H1 (cell line): ENCODE measurements at regions not wholly inside any gene's neighbourhood (a gene's known extent, or its start where the extent isn't known, plus 50 kb on each side); places are given as distances from the start of the nearest gene placed in this dataset.

Experiments
- CTCF ChIA-PET: fragments of 300-600 bp; sonication (Branson Sonifier 250); formaldehyde crosslinking; loops from one replicate; lab custom pipeline; 2021; ENCODE audit not compliant: partially characterized antibody; lab: Charles Lee
- POLR2A ChIA-PET: fragments of 300-600 bp; sonication (Branson Sonifier 250); formaldehyde crosslinking; loops from one replicate; lab custom pipeline; 2021; ENCODE audit warnings: inconsistent platforms; ENCODE audit not compliant: partially characterized antibody; lab: Charles Lee
- DNase-seq, 2 experiments: peaks; one replicate each; pipeline versions ENCODE4 v3.0.0 to v3.0.0-alpha.2; 2010 to 2022; ENCODE audit warnings: low spot score in 2 of 2, low read depth in 1 of 2, mixed read lengths in 1 of 2
- FAIRE-seq: peaks from 2 replicates; lab custom pipeline; 2011; peaks lifted over from hg19 to GRCh38; lab: Jason Lieb, UNC
- H2AFZ ChIP-seq: 2 replicates; pipeline ENCODE4 v1.8.1; 2012; ENCODE audit warnings: low read length, inconsistent platforms
- H2AK5ac ChIP-seq: 2 replicates; pipeline ENCODE4 v1.6.1; 2013; ENCODE audit warnings: low read depth, low read length
- H2BK120ac ChIP-seq: replicated peaks from 2 replicates; pipeline ENCODE3; 2013; ENCODE audit warnings: low read depth, low read length, inconsistent platforms
- H2BK12ac ChIP-seq: 2 replicates; pipeline ENCODE4 v1.6.1; 2013; ENCODE audit warnings: low read depth, low read length
- H2BK15ac ChIP-seq: 2 replicates; pipeline ENCODE4 v1.6.1; 2013; ENCODE audit warnings: low read length
- H2BK20ac ChIP-seq: 2 replicates; pipeline ENCODE4 v1.6.1; 2013; ENCODE audit warnings: low read length
- H2BK5ac ChIP-seq: 2 replicates; pipeline ENCODE4 v1.6.1; 2013; ENCODE audit warnings: low read depth, low read length
- H3K14ac ChIP-seq: 2 replicates; pipeline ENCODE4 v1.6.1; 2013; ENCODE audit warnings: inconsistent platforms; ENCODE audit not compliant: insufficient read length
- H3K18ac ChIP-seq: 2 replicates; pipeline ENCODE4 v1.6.1; 2013; ENCODE audit warnings: low read length; ENCODE audit errors: extremely low read depth
- H3K23ac ChIP-seq: 2 replicates; pipeline ENCODE4 v1.6.1; 2013; ENCODE audit warnings: inconsistent platforms; ENCODE audit not compliant: insufficient read length
- H3K23me2 ChIP-seq: 2 replicates; pipeline ENCODE4 v1.6.1; 2013; ENCODE audit warnings: low read depth, low read length
- H3K27ac ChIP-seq: 2 replicates; pipeline ENCODE4 v1.6.1; 2011; ENCODE audit warnings: low read depth, low read length, inconsistent platforms
- H3K27me3 ChIP-seq, 4 experiments: replicated peaks in 1 of 4; 1 replicate in 1 of 4; 2 replicates in 3 of 4; pipeline versions ENCODE4 v1.6.1 to v1.8.1; 2011 to 2013; ENCODE audit warnings: low read length in 3 of 4, mild to moderate bottlenecking in 3 of 4, inconsistent platforms in 2 of 4, mixed read lengths in 2 of 4, moderate library complexity in 1 of 4; ENCODE audit not compliant: control insufficient read depth in 3 of 4, insufficient read depth in 3 of 4; ENCODE audit errors: extremely low read depth in 1 of 4
- H3K36me3 ChIP-seq, 4 experiments: 2 replicates each; pipeline versions ENCODE4 v1.6.1 to v1.8.1; 2011 to 2013; ENCODE audit warnings: mild to moderate bottlenecking in 4 of 4, low read length in 3 of 4, moderate library complexity in 2 of 4, control low read depth in 1 of 4, inconsistent platforms in 1 of 4; ENCODE audit not compliant: insufficient read depth in 4 of 4, control insufficient read depth in 2 of 4
- H3K4ac ChIP-seq: replicated peaks from 2 replicates; pipeline ENCODE3; 2013; ENCODE audit warnings: low read length, low read depth, mixed read lengths, inconsistent platforms; ENCODE audit not compliant: insufficient read length
- H3K4me1 ChIP-seq, 4 experiments: replicated peaks in 1 of 4; 1 replicate in 1 of 4; 2 replicates in 3 of 4; pipeline versions ENCODE4 v1.6.1 to v1.8.1; 2011 to 2013; ENCODE audit warnings: low read length in 3 of 4, inconsistent platforms in 2 of 4, mixed read lengths in 1 of 4; ENCODE audit not compliant: insufficient read depth in 4 of 4, control insufficient read depth in 3 of 4
- H3K4me2 ChIP-seq, 2 experiments: 2 replicates each; pipeline versions ENCODE4 v1.6.1 to v1.8.1; 2011 to 2013; ENCODE audit warnings: low read depth in 2 of 2, low read length in 2 of 2, control low read depth in 1 of 2, inconsistent platforms in 1 of 2, mild to moderate bottlenecking in 1 of 2; ENCODE audit not compliant: insufficient read depth in 1 of 2
- H3K4me3 ChIP-seq, 4 experiments: fragments of 200-600, 300-600 bp in 1 of 4; sonication (generic), shearing (Covaris generic), sonication (Bioruptor Twin) in 1 of 4; 2 replicates each; pipeline versions ENCODE4 v1.5.1 to v1.8.1; 2011 to 2016; ENCODE audit warnings: low read length in 4 of 4, low read depth in 3 of 4, control low read depth in 2 of 4, inconsistent platforms in 2 of 4, mild to moderate bottlenecking in 2 of 4, mixed read lengths in 1 of 4, moderate library complexity in 1 of 4; ENCODE audit not compliant: insufficient read depth in 2 of 4; ENCODE audit errors: extremely low read depth in 1 of 4
- H3K56ac ChIP-seq: replicated peaks from 2 replicates; pipeline ENCODE3; 2013; ENCODE audit warnings: low read depth, mild to moderate bottlenecking, mixed read lengths, low read length, inconsistent platforms; ENCODE audit not compliant: insufficient read length
- H3K79me1 ChIP-seq: 2 replicates; pipeline ENCODE4 v1.6.1; 2013; ENCODE audit warnings: low read depth, low read length, control low read depth
- H3K79me2 ChIP-seq, 2 experiments: 2 replicates each; pipeline versions ENCODE4 v1.6.1 to v1.8.1; 2012 to 2013; ENCODE audit warnings: low read length in 2 of 2, mild to moderate bottlenecking in 2 of 2, inconsistent platforms in 1 of 2; ENCODE audit not compliant: insufficient read depth in 2 of 2, control insufficient read depth in 1 of 2
- H3K9ac ChIP-seq, 4 experiments: replicated peaks in 1 of 4; 1 replicate in 1 of 4; 2 replicates in 3 of 4; pipeline versions ENCODE4 v1.6.1 to v1.8.1; 2011 to 2013; ENCODE audit warnings: low read depth in 3 of 4, low read length in 3 of 4, control low read depth in 2 of 4, mild to moderate bottlenecking in 2 of 4, moderate library complexity in 2 of 4, inconsistent platforms in 1 of 4; ENCODE audit errors: extremely low read depth in 1 of 4
- H3K9me3 ChIP-seq, 2 experiments: 2 replicates each; pipeline versions ENCODE4 v1.6.1 to v1.8.1; 2012 to 2013; ENCODE audit warnings: mild to moderate bottlenecking in 2 of 2, moderate library complexity in 2 of 2, control low read depth in 1 of 2, inconsistent platforms in 1 of 2, low read depth in 1 of 2, low read length in 1 of 2, mixed read lengths in 1 of 2; ENCODE audit not compliant: insufficient read depth in 2 of 2
- H4K20me1 ChIP-seq, 2 experiments: replicated peaks in 1 of 2; 2 replicates each; pipeline versions ENCODE3 to v1.8.1; 2011 to 2013; ENCODE audit warnings: inconsistent platforms in 2 of 2, low read length in 2 of 2, mild to moderate bottlenecking in 1 of 2; ENCODE audit not compliant: insufficient read depth in 2 of 2, control insufficient read depth in 1 of 2
- H4K5ac ChIP-seq: 2 replicates; pipeline ENCODE4 v1.6.1; 2013; ENCODE audit warnings: low read length, low read depth, mixed read lengths, inconsistent platforms; ENCODE audit not compliant: insufficient read length
- H4K8ac ChIP-seq: 2 replicates; pipeline ENCODE4 v1.8.0; 2013; ENCODE audit warnings: mild to moderate bottlenecking, moderate library complexity, low read length, inconsistent platforms; ENCODE audit not compliant: insufficient read depth; ENCODE audit errors: extremely low read depth
- H4K91ac ChIP-seq: replicated peaks from 2 replicates; pipeline ENCODE3; 2013; ENCODE audit warnings: low read length, mixed read lengths, inconsistent platforms; ENCODE audit not compliant: insufficient read length
- BCL11A ChIP-seq, 2 experiments: IDR thresholded peaks; one replicate each; pipeline ENCODE4 v1.6.1; 2011; ENCODE audit warnings: low read depth in 2 of 2, low read length in 2 of 2, mild to moderate bottlenecking in 2 of 2
- CTBP2 ChIP-seq: IDR thresholded peaks from 2 replicates; pipeline ENCODE4 v1.7.0; 2011; ENCODE audit warnings: borderline replicate concordance, mild to moderate bottlenecking, moderate library complexity, mixed read lengths, low read length; ENCODE audit not compliant: insufficient read depth, insufficient read length
- GTF2F1 ChIP-seq: IDR thresholded peaks from 2 replicates; pipeline ENCODE4 v1.6.1; 2012; ENCODE audit warnings: low read depth, low read length, improper control_type of control experiment, borderline replicate concordance
- JUND ChIP-seq: IDR thresholded peaks from 2 replicates; pipeline ENCODE4 v1.6.1; 2011; ENCODE audit warnings: mild to moderate bottlenecking, improper control_type of control experiment, low read length
- POLR2A ChIP-seq, 2 experiments: IDR thresholded peaks; 1 replicate in 1 of 2; 2 replicates in 1 of 2; pipeline ENCODE4 v1.6.1; 2011; ENCODE audit warnings: low read depth in 2 of 2, low read length in 2 of 2, mild to moderate bottlenecking in 2 of 2; ENCODE audit errors: control extremely low read depth in 1 of 2
- TCF12 ChIP-seq: IDR thresholded peaks from 2 replicates; pipeline ENCODE4 v1.6.1; 2011; ENCODE audit warnings: low read depth, mild to moderate bottlenecking, low read length
- TEAD4 ChIP-seq: IDR thresholded peaks from 2 replicates; pipeline ENCODE4 v1.6.1; 2012; ENCODE audit warnings: low read depth, low read length, inconsistent platforms, mixed read lengths
- ZNF274 ChIP-seq: IDR thresholded peaks from 2 replicates; pipeline ENCODE4 v1.7.0; 2012; ENCODE audit warnings: low read length, borderline replicate concordance; ENCODE audit errors: extremely low read depth
- WGBS, 2 experiments: shearing (Covaris generic) in 1 of 2; methylation state at CpG; one replicate each; pipeline versions ENCODE4 v1.1.6 to v1.1.7; 2013 to 2015; ENCODE audit warnings: low lambda C conversion rate in 2 of 2, mixed read lengths in 2 of 2, inconsistent platforms in 1 of 2, low coverage in 1 of 2, missing lambda C conversion rate in 1 of 2; ENCODE audit not compliant: insufficient replicate concordance in 2 of 2, insufficient coverage in 1 of 2, insufficient read length in 1 of 2; ENCODE audit errors: extremely low coverage in 1 of 2, missing lambda C conversion rate in 1 of 2; 5-methylcytosine and 5-hydroxymethylcytosine counted together

GRCh38 chr1:115893545-115893944 lies 52.6 kb upstream of the NHLH2 start:
- no peaks in the 10 kb centered on the region for H3K23me2 ChIP-seq
- no peaks in the 10 kb centered on the region for H3K4me1 ChIP-seq
- H3K36me3 ChIP-seq: no peaks in the 10 kb centered on the region
- no peak overlapping the region for H3K9ac ChIP-seq
- ChIA-PET CTCF (interaction anchor here (1.9 to 2.1 kb wide), 2 partner anchors 18 to 88 kb away, joined by 5 to 6 read pairs; no protein-coding TSS in a partner anchor), POLR2A (no interaction called here)
- no peak overlapping the region for H4K91ac ChIP-seq
- no peak overlapping the region for H2BK15ac ChIP-seq
- no peak overlapping the region for H2AK5ac ChIP-seq
- no peak overlapping the region for H2AFZ ChIP-seq
- no peak overlapping the region for H2BK5ac ChIP-seq
- H3K27me3 ChIP-seq: no peaks in the 10 kb centered on the region
- 93% methylated on average over 8 of the region's 8 CpGs; no CpG with 5 or more reads in 1 of the 2 experiments for WGBS, 2 experiments
- no peak overlapping the region for H4K8ac ChIP-seq
- H2BK12ac ChIP-seq: no peak overlapping the region
- H3K4ac ChIP-seq: no peak overlapping the region
- no peak overlapping the region for H3K56ac ChIP-seq
- no peak overlapping the region for H3K4me2 ChIP-seq
- TF ChIP-seq ZNF274 (no peak), JUND (no peak), TEAD4 (no peak), TCF12 (no peak), GTF2F1 (no peak), CTBP2 (no peak), BCL11A (IDR thresholded peaks at IDR 0.05; ENCODE audit: low read depth in 2 of 2, low read length in 2 of 2) (no peak), POLR2A (IDR thresholded peaks at IDR 0.05; ENCODE audit: control extremely low read depth in 1 of 2, low read depth in 2 of 2, low read length in 2 of 2) (no peak)
- no peaks in the 10 kb centered on the region for H4K20me1 ChIP-seq
- no peaks in the 10 kb centered on the region for H3K79me1 ChIP-seq
- H3K23ac ChIP-seq: no peak overlapping the region
- no peak overlapping the region for H4K5ac ChIP-seq
- no peaks in the 10 kb centered on the region for H3K9me3 ChIP-seq
- no peak overlapping the region for H2BK120ac ChIP-seq
- no peaks in the 10 kb centered on the region for H3K79me2 ChIP-seq
- no peak overlapping the region for H3K27ac ChIP-seq
- H3K14ac ChIP-seq: no peak overlapping the region
- H2BK20ac ChIP-seq: no peak overlapping the region
- H3K4me3 ChIP-seq: no peak overlapping the region
- DNase-seq: no peak
- no peak overlapping the region for H3K18ac ChIP-seq
- FAIRE-seq: no peak
